Loucy (cell line): ENCODE measurements at regions not wholly inside any gene's neighbourhood (a gene's known extent, or its start where the extent isn't known, plus 50 kb on each side); places are given as distances from the start of the nearest gene placed in this dataset.

Source experiments
- H2AFZ ChIP-seq: fragments of 200-600 bp; sonication (generic); 2 replicates; pipeline ENCODE4 v1.6.0; 2016; ENCODE audit warnings: antibody characterized with exemption, mild to moderate bottlenecking, low read length, moderate library complexity
- H3F3A ChIP-seq: fragments of 200-600 bp; 2 replicates; pipeline ENCODE4 v1.6.0; 2016; ENCODE audit warnings: antibody characterized with exemption, low read depth, mild to moderate bottlenecking
- H3K27me3 ChIP-seq: fragments of 200-600 bp; sonication (generic); 2 replicates; pipeline ENCODE4 v1.6.1; 2014; ENCODE audit warnings: low read length, mild to moderate bottlenecking; ENCODE audit not compliant: insufficient read depth, poor library complexity, severe bottlenecking
- H3K36me3 ChIP-seq: fragments of 200-600 bp; sonication (generic); 2 replicates; pipeline ENCODE4 v1.6.1; 2016; ENCODE audit warnings: low read length; ENCODE audit not compliant: insufficient read depth
- H3K4me1 ChIP-seq: fragments of 200-600 bp; sonication (generic); 2 replicates; pipeline ENCODE4 v1.5.1; 2014; ENCODE audit warnings: low read length, mild to moderate bottlenecking; ENCODE audit not compliant: insufficient read depth, poor library complexity, severe bottlenecking
- H3K4me2 ChIP-seq: fragments of 200-600 bp; sonication (generic); 2 replicates; pipeline ENCODE4 v1.6.0; 2014; ENCODE audit warnings: antibody characterized with exemption, low read length, low read depth, mild to moderate bottlenecking; ENCODE audit not compliant: poor library complexity, severe bottlenecking
- H3K4me3 ChIP-seq: fragments of 200-600 bp; sonication (generic); 2 replicates; pipeline ENCODE4 v1.5.1; 2014; ENCODE audit warnings: low read length, mild to moderate bottlenecking, mixed read lengths; ENCODE audit not compliant: poor library complexity, severe bottlenecking
- H3K79me2 ChIP-seq: fragments of 200-600 bp; sonication (generic); 2 replicates; pipeline ENCODE4 v1.6.1; 2014; ENCODE audit warnings: low read length; ENCODE audit not compliant: insufficient read depth
- H3K9ac ChIP-seq: fragments of 200-600 bp; sonication (generic); 2 replicates; pipeline ENCODE4 v1.6.0; 2014; ENCODE audit warnings: mild to moderate bottlenecking, low read depth, low read length, moderate library complexity; ENCODE audit not compliant: poor library complexity, severe bottlenecking
- H3K9me2 ChIP-seq: fragments of 200-600 bp; sonication (generic); replicated peaks from 2 replicates; pipeline ENCODE4 v1.6.1; 2016; ENCODE audit warnings: low read depth, low read length, mixed read lengths
- H3K9me3 ChIP-seq: fragments of 200-600 bp; sonication (generic); 2 replicates; pipeline ENCODE4 v1.6.1; 2014; ENCODE audit warnings: mild to moderate bottlenecking, antibody characterized with exemption, low read length, low read depth; ENCODE audit not compliant: insufficient read depth
- H4K20me1 ChIP-seq: fragments of 200-600 bp; sonication (generic); 2 replicates; pipeline ENCODE4 v1.6.0; 2014; ENCODE audit warnings: antibody characterized with exemption, low read length, mild to moderate bottlenecking; ENCODE audit not compliant: insufficient read depth, poor library complexity, severe bottlenecking
- EZH2phosphoT487 ChIP-seq: fragments of 200-600 bp; IDR thresholded peaks from 2 replicates; pipeline ENCODE4 v1.6.1; 2018; ENCODE audit warnings: antibody characterized with exemption, mild to moderate bottlenecking, moderate library complexity, borderline replicate concordance
- TF ChIP-seq, protein P1 (sequence below): fragments of 200-600 bp; sonication (generic); conservative IDR thresholded peaks from 2 replicates; pipeline ENCODE4 v1.5.1; 2014; ENCODE audit warnings: mild to moderate bottlenecking, antibody characterized with exemption, low read length

DNA sequence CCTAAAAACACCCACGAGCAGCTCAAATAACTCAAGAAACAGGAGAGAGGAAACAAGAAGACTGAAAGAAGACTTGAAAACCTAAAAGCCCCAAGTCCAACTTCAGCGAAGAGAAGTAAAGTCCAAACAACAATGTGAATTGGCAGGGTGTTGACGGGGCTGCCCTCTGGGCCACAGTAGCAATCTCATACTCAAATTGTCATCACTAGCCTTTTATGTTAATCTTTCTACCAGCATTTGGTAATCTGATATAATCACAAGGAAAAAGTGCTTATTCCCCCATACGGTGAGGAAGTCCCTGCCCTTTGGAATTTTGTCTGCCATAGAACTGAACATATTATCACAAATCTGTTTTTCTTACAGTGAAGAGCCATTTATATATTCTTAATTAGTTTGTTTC, 51.5 kb upstream of the IFNE start:
- H3K79me2 ChIP-seq = no peaks in the 10 kb centered on the region

DNA sequence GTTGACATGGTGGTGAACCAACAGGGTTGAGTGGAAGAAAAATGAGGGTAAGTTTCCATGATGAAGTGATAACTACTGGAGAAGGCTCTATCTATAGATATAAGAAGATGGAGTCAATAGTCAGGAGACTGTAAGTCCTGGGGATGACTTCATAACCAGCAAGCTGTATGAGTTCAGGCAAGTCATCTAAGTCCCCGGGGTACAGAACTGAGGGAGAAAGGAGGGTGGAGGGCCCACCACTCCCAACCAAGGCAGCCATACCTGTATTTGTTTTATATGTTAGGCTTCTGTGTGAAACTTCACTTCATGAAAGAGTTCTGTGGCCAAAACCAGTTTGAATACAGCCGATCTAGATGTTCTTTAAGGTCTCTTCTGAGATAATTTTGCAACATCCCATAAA, 53.3 kb upstream of the IFNE start:
- H3K9me2 ChIP-seq = no peaks in the 10 kb centered on the region
- TF ChIP-seq EZH2phosphoT487 = no peak
- TF ChIP-seq, protein P1, sequence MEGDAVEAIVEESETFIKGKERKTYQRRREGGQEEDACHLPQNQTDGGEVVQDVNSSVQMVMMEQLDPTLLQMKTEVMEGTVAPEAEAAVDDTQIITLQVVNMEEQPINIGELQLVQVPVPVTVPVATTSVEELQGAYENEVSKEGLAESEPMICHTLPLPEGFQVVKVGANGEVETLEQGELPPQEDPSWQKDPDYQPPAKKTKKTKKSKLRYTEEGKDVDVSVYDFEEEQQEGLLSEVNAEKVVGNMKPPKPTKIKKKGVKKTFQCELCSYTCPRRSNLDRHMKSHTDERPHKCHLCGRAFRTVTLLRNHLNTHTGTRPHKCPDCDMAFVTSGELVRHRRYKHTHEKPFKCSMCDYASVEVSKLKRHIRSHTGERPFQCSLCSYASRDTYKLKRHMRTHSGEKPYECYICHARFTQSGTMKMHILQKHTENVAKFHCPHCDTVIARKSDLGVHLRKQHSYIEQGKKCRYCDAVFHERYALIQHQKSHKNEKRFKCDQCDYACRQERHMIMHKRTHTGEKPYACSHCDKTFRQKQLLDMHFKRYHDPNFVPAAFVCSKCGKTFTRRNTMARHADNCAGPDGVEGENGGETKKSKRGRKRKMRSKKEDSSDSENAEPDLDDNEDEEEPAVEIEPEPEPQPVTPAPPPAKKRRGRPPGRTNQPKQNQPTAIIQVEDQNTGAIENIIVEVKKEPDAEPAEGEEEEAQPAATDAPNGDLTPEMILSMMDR = no peak
- no peak overlapping the region for H3K4me2 ChIP-seq
- H3F3A ChIP-seq = no peaks in the 10 kb centered on the region
- no peak overlapping the region for H3K9ac ChIP-seq
- no peaks in the 10 kb centered on the region for H3K27me3 ChIP-seq
- H4K20me1 ChIP-seq = no peaks in the 10 kb centered on the region
- H3K4me3 ChIP-seq = no peak overlapping the region
- H3K36me3 ChIP-seq = no peaks in the 10 kb centered on the region
- no peaks in the 10 kb centered on the region for H3K4me1 ChIP-seq
- no peaks in the 10 kb centered on the region for H3K79me2 ChIP-seq
- no peak overlapping the region for H2AFZ ChIP-seq
- no peaks in the 10 kb centered on the region for H3K9me3 ChIP-seq

More for the DNA sequence above, 51.5 kb upstream of the IFNE start:
- Histone ChIP-seq H3K9me3 (no peaks in the 10 kb centered on the region), H3K36me3 (no peaks in the 10 kb centered on the region), H3K4me3 (no peak overlapping the region), H3K4me1 (no peaks in the 10 kb centered on the region), H4K20me1 (no peaks in the 10 kb centered on the region), H3K27me3 (no peaks in the 10 kb centered on the region), H2AFZ (no peak overlapping the region), H3K9me2 (no peaks in the 10 kb centered on the region), H3F3A (no peaks in the 10 kb centered on the region), H3K9ac (no peak overlapping the region), H3K4me2 (no peak overlapping the region)
- TF ChIP-seq EZH2phosphoT487 = no peak
- TF ChIP-seq, protein P1 = no peak

DNA sequence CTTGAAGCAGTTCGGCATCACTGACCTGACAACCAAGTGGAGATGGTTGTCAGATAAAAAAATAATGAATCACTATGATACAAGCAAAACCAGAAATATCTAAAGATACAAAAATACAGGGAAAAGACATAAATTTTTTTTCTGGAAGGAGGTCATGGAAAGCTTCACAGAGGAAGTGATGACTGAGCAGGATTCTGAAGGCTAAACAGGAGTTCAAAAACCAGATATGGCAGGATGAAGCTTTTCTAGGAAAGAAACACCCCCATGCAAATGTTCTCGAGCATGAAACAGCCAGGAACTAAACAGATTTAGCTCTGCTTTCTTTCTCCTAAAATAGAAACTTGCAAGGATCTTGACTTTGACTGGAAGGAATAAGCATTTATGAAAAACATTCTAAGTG, 60.7 kb upstream of the IFNE start:
- TF ChIP-seq, protein P1 = no peak
- no peak for TF ChIP-seq EZH2phosphoT487
- Histone ChIP-seq H3K36me3 (no peaks in the 10 kb centered on the region), H3K9ac (no peak overlapping the region), H3K79me2 (no peaks in the 10 kb centered on the region), H2AFZ (no peak overlapping the region), H3K4me3 (no peak overlapping the region), H3K9me3 (no peaks in the 10 kb centered on the region), H3K27me3 (no peaks in the 10 kb centered on the region), H3K9me2 (no peaks in the 10 kb centered on the region), H4K20me1 (no peaks in the 10 kb centered on the region), H3K4me2 (no peak overlapping the region), H3F3A (no peaks in the 10 kb centered on the region), H3K4me1 (no peaks in the 10 kb centered on the region)
